Neural cell (in vitro differentiated cells): ENCODE measurements at regions not wholly inside any gene's neighbourhood (a gene's known extent, or its start where the extent isn't known, plus 50 kb on each side); places are given as distances from the start of the nearest gene placed in this dataset.

Source experiments
- H2AFZ ChIP-seq: fragments of 200-600, 300-800 bp; sonication (generic), shearing (Covaris generic); 2 replicates; pipeline ENCODE4 v1.6.0; 2014; ENCODE audit warnings: low read depth, mild to moderate bottlenecking, antibody characterized with exemption, low read length, moderate library complexity
- H3F3A ChIP-seq: fragments of 200-600 bp; shearing (Covaris generic); 2 replicates; pipeline ENCODE4 v1.6.1; 2016; ENCODE audit warnings: mild to moderate bottlenecking, moderate library complexity, mixed read lengths, antibody characterized with exemption, low read length; ENCODE audit not compliant: insufficient read depth, poor library complexity, severe bottlenecking
- H3K27ac ChIP-seq: fragments of 200-600, 300-800 bp; sonication (generic), shearing (Covaris generic); 2 replicates; pipeline ENCODE4 v1.5.1; 2014; ENCODE audit warnings: mild to moderate bottlenecking, low read length, moderate library complexity
- H3K27me3 ChIP-seq: fragments of 300-800, 200-600 bp; sonication (generic), shearing (Covaris generic); 2 replicates; pipeline ENCODE4 v1.6.0; 2014; ENCODE audit warnings: mild to moderate bottlenecking, low read depth, low read length, moderate library complexity; ENCODE audit not compliant: insufficient read depth
- H3K36me3 ChIP-seq: fragments of 300-800, 200-600 bp; sonication (generic), shearing (Covaris generic); 2 replicates; pipeline ENCODE4 v1.5.1; 2014; ENCODE audit warnings: mild to moderate bottlenecking, antibody characterized with exemption, low read length, moderate library complexity; ENCODE audit not compliant: insufficient read depth
- H3K4me2 ChIP-seq: fragments of 300-800, 200-600 bp; sonication (generic), shearing (Covaris generic); 2 replicates; pipeline ENCODE4 v1.6.0; 2014; ENCODE audit warnings: mild to moderate bottlenecking, low read length
- H3K4me3 ChIP-seq: fragments of 300-800, 200-600 bp; sonication (generic), shearing (Covaris generic); 2 replicates; pipeline ENCODE4 v1.5.1; 2014; ENCODE audit warnings: mild to moderate bottlenecking, low read length, moderate library complexity
- H3K79me2 ChIP-seq: fragments of 200-600 bp; shearing (Covaris generic); replicated peaks from 2 replicates; pipeline ENCODE4 v1.6.0; 2014; ENCODE audit warnings: mild to moderate bottlenecking, low read length, moderate library complexity; ENCODE audit not compliant: insufficient read depth
- H3K9ac ChIP-seq: fragments of 300-800, 200-600 bp; sonication (generic), shearing (Covaris generic); 2 replicates; pipeline ENCODE4 v1.6.1; 2016; ENCODE audit warnings: mild to moderate bottlenecking, low read length, mixed read lengths
- H3K9me2 ChIP-seq: fragments of 200-600 bp; shearing (Covaris generic); 2 replicates; pipeline ENCODE4 v1.6.1; 2016; ENCODE audit warnings: mild to moderate bottlenecking, low read length, mixed read lengths; ENCODE audit not compliant: insufficient read depth
- H3K9me3 ChIP-seq: fragments of 200-600, 300-800 bp; sonication (generic), shearing (Covaris generic); 2 replicates; pipeline ENCODE4 v1.6.1; 2016; ENCODE audit warnings: mild to moderate bottlenecking, mixed run types, low read length, moderate library complexity, mixed read lengths
- H4K20me1 ChIP-seq: fragments of 200-600 bp; shearing (Covaris generic); 2 replicates; pipeline ENCODE4 v1.6.1; 2016; ENCODE audit warnings: mild to moderate bottlenecking, mixed run types; ENCODE audit not compliant: insufficient read depth
- CTCF ChIP-seq: fragments of 450-650 bp; IDR thresholded peaks from 2 replicates; pipeline ENCODE4 v1.5.1; 2014; ENCODE audit warnings: antibody characterized with exemption, mild to moderate bottlenecking, moderate library complexity; ENCODE audit not compliant: poor library complexity, severe bottlenecking
- EP300 ChIP-seq: fragments of 450-650 bp; conservative IDR thresholded peaks from 2 replicates; pipeline ENCODE4 v1.6.1; 2014; ENCODE audit warnings: antibody characterized with exemption, mild to moderate bottlenecking, moderate library complexity; ENCODE audit not compliant: poor library complexity, severe bottlenecking
- EZH2 ChIP-seq: fragments of 200-600, 300-800 bp; shearing (Covaris generic), sonication (generic); IDR thresholded peaks from 2 replicates; pipeline ENCODE4 v1.6.1; 2014; ENCODE audit warnings: antibody characterized with exemption, low read length, borderline replicate concordance, mild to moderate bottlenecking; ENCODE audit not compliant: insufficient read depth, poor library complexity, severe bottlenecking
- POLR2AphosphoS5 ChIP-seq: IDR thresholded peaks from 2 replicates; pipeline ENCODE4 v1.6.1; 2012
- REST ChIP-seq: IDR thresholded peaks from 2 replicates; pipeline ENCODE4 v1.6.1; 2012; ENCODE audit warnings: borderline replicate concordance
- SMC3 ChIP-seq: fragments of 450-650 bp; conservative IDR thresholded peaks from 2 replicates; pipeline ENCODE4 v1.6.1; 2014; ENCODE audit warnings: antibody characterized with exemption, mild to moderate bottlenecking, moderate library complexity; ENCODE audit not compliant: poor library complexity
- TAF1 ChIP-seq: IDR thresholded peaks from 2 replicates; pipeline ENCODE4 v1.6.1; 2012; ENCODE audit warnings: low read depth

- no peak overlapping the region for H3K9ac ChIP-seq
Measured at GRCh38 chr5:57692582-57693487, 210.2 kb upstream of the ACTBL2 start.

GRCh38 chr5:57690724-57691123, 208.1 kb upstream of the ACTBL2 start:
- no peak overlapping the region for H2AFZ ChIP-seq
- no peaks in the 10 kb centered on the region for H4K20me1 ChIP-seq
- no peak overlapping the region for H3K4me3 ChIP-seq
- H3K4me2 ChIP-seq: no peak overlapping the region
- no peaks in the 10 kb centered on the region for H3K27me3 ChIP-seq
- H3K36me3 ChIP-seq: no peaks in the 10 kb centered on the region
- no peak overlapping the region for H3K9ac ChIP-seq
- H3K27ac ChIP-seq: no peak overlapping the region
- TF ChIP-seq POLR2AphosphoS5 (no peak), CTCF (no peak), SMC3 (no peak), REST (no peak), TAF1 (no peak), EZH2 (no peak)
- H3F3A ChIP-seq: no peaks in the 10 kb centered on the region
- H3K79me2 ChIP-seq: no peaks in the 10 kb centered on the region
- H3K9me2 ChIP-seq: no peaks in the 10 kb centered on the region
- H3K9me3 ChIP-seq: no peaks in the 10 kb centered on the region

More at GRCh38 chr5:57692582-57693487, 210.2 kb upstream of the ACTBL2 start:
- no peaks in the 10 kb centered on the region for H3K79me2 ChIP-seq
- no peaks in the 10 kb centered on the region for H3K9me2 ChIP-seq
- no peaks in the 10 kb centered on the region for H3K9me3 ChIP-seq
- H3K27me3 ChIP-seq: no peaks in the 10 kb centered on the region
- H3K4me3 ChIP-seq: no peak overlapping the region
- H3K36me3 ChIP-seq: no peaks in the 10 kb centered on the region
- no peak for TF ChIP-seq EP300
- no peak for TF ChIP-seq SMC3
- no peak for TF ChIP-seq POLR2AphosphoS5
- TF ChIP-seq REST: no peak
- TF ChIP-seq CTCF: no peak
- no peak for TF ChIP-seq EZH2
- H4K20me1 ChIP-seq: no peaks in the 10 kb centered on the region
- no peak overlapping the region for H2AFZ ChIP-seq
- H3F3A ChIP-seq: no peaks in the 10 kb centered on the region
- no peak overlapping the region for H3K27ac ChIP-seq
- H3K4me2 ChIP-seq: no peak overlapping the region
